GM23248 (cell line): ENCODE measurements at regions not wholly inside any gene's neighbourhood (a gene's known extent, or its start where the extent isn't known, plus 50 kb on each side); places are given as distances from the start of the nearest gene placed in this dataset.

Source experiments
- EZH2 ChIP-seq: fragments of 200-600 bp; sonication (generic); IDR thresholded peaks from 2 replicates; pipeline ENCODE4 v1.6.1; 2018; ENCODE audit warnings: antibody characterized with exemption, mild to moderate bottlenecking; ENCODE audit not compliant: insufficient read depth, poor library complexity, severe bottlenecking
- EZH2phosphoT487 ChIP-seq: fragments of 200-600 bp; sonication (generic); IDR thresholded peaks from 2 replicates; pipeline ENCODE4 v1.6.1; 2018; ENCODE audit warnings: antibody characterized with exemption, moderate library complexity, mild to moderate bottlenecking, low read depth; ENCODE audit not compliant: insufficient read depth

GRCh38 chr1:199616947-199617346, 410.6 kb upstream of the NR5A2 start:
- TF ChIP-seq EZH2 (no peak), EZH2phosphoT487 (no peak)
